ENCODE measurements at regions not wholly inside any gene's neighbourhood (a gene's known extent, or its start where the extent isn't known, plus 50 kb on each side); places are given as distances from the start of the nearest gene placed in this dataset.

- TF ChIP-seq, protein P1, sequence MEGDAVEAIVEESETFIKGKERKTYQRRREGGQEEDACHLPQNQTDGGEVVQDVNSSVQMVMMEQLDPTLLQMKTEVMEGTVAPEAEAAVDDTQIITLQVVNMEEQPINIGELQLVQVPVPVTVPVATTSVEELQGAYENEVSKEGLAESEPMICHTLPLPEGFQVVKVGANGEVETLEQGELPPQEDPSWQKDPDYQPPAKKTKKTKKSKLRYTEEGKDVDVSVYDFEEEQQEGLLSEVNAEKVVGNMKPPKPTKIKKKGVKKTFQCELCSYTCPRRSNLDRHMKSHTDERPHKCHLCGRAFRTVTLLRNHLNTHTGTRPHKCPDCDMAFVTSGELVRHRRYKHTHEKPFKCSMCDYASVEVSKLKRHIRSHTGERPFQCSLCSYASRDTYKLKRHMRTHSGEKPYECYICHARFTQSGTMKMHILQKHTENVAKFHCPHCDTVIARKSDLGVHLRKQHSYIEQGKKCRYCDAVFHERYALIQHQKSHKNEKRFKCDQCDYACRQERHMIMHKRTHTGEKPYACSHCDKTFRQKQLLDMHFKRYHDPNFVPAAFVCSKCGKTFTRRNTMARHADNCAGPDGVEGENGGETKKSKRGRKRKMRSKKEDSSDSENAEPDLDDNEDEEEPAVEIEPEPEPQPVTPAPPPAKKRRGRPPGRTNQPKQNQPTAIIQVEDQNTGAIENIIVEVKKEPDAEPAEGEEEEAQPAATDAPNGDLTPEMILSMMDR (IDR thresholded peaks at IDR 0.05): no peak
- no peak for TF ChIP-seq POLR2A (IDR thresholded peaks at IDR 0.05)
Observed at GRCh38 chr3:81380234-81380633, 381.2 kb downstream of the GBE1 start.

Data from testis (tissue), 2 donors.